ENCODE measurements at regions not wholly inside any gene's neighbourhood (a gene's known extent, or its start where the extent isn't known, plus 50 kb on each side); places are given as distances from the start of the nearest gene placed in this dataset.

DNA sequence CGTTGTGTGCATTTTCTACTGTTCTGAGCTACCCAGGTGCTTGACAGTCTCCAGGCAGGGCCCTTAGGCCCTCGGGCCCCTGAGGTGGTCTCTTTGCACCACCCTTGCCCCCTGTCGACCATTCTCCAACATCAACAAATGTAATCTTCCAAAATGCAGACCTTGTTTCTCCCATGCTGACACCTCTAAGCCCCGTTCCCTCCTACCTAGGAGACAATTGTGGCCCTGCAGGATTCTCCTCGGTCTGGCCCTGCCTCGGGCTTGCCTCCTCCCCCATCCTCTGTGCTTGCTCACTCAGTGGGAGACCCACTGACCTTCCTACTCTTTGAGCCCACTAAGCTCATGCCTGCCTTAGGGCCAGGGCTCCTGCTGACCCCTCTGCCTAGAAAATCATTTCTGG lies 104.2 kb upstream of the TARDBP start:
- H3K4me3 Mint-ChIP-seq, result peak overlapping the region in 1 of 10 donors; percentile 23
- H3K27ac ChIP-seq (ENCODE audit: low read depth, low read length), result no peak overlapping the region
- H3K9me3 Mint-ChIP-seq, result no peaks in the 10 kb centered on the region
- peaks cover 3 to 46% (median 31%) of the 10 kb centered on the region in 7 donors for H3K4me1 Mint-ChIP-seq
- no peaks in the 10 kb centered on the region for H3K9me3 ChIP-seq (ENCODE audit: control insufficient read depth in 2 of 3, low read length in 3 of 3)
- DNase-seq, result no peak
- H3K4me3 ChIP-seq (ENCODE audit: low read length), result no peak overlapping the region
- peaks cover 13 to 35% of the 10 kb centered on the region in 2 donors for H3K4me1 ChIP-seq (ENCODE audit: control insufficient read depth in 2 of 2, insufficient read depth in 2 of 2, low read length in 2 of 2)
- H3K36me3 Mint-ChIP-seq, result no peaks in the 10 kb centered on the region
- POLR2A ChIA-PET, result no interaction called here
- peaks cover 0 to 20% (median 0%) of the 10 kb centered on the region in 5 donors for H3K27me3 Mint-ChIP-seq
- CTCF ChIA-PET, result interaction anchor here (1.9 kb wide), 1 partner anchor 216 kb away, joined by 5 read pairs; no protein-coding TSS in a partner anchor
- ATAC-seq, result no peak
- intact Hi-C loops (cut with micrococcal nuclease), result no loop called here
- H3K27ac Mint-ChIP-seq, result peak overlapping the region in 2 of 9 donors; percentile 19 to 67
- no peaks in the 10 kb centered on the region for H3K27me3 ChIP-seq (ENCODE audit: control insufficient read depth in 2 of 2, insufficient read depth in 2 of 2, low read length in 2 of 2)
- H3K36me3 ChIP-seq (ENCODE audit: control insufficient read depth in 2 of 3, insufficient read depth in 3 of 3, low read length in 3 of 3), result no peaks in the 10 kb centered on the region

GRCh38 chr1:10909697-10910680 lies 102.5 kb upstream of the TARDBP start:
- Mint-ChIP-seq H3K4me1 (peaks cover 1 to 29% (median 16%) of the 10 kb centered on the region in 7 donors), H3K9me3 (no peaks in the 10 kb centered on the region), H3K4me3 (no peak overlapping the region), H3K36me3 (no peaks in the 10 kb centered on the region), H3K27ac (peak overlapping the region in 1 of 9 donors; percentile 25), H3K27me3 (peaks cover 0 to 15% (median 0%) of the 10 kb centered on the region in 5 donors)
- Histone ChIP-seq H3K4me1 (ENCODE audit: control insufficient read depth in 2 of 2, insufficient read depth in 2 of 2, low read length in 2 of 2) (peaks cover 4 to 19% of the 10 kb centered on the region in 2 donors), H3K4me3 (ENCODE audit: low read length) (no peak overlapping the region), H3K27me3 (ENCODE audit: control insufficient read depth in 2 of 2, insufficient read depth in 2 of 2, low read length in 2 of 2) (no peaks in the 10 kb centered on the region), H3K36me3 (ENCODE audit: control insufficient read depth in 2 of 3, insufficient read depth in 3 of 3, low read length in 3 of 3) (no peaks in the 10 kb centered on the region), H3K9me3 (ENCODE audit: control insufficient read depth in 2 of 3, low read length in 3 of 3) (no peaks in the 10 kb centered on the region), H3K27ac (ENCODE audit: low read depth, low read length) (no peak overlapping the region)
- ChIA-PET POLR2A (interaction anchor here (0.6 to 1.1 kb wide), 2 partner anchors 30 to 214 kb away, joined by 3 read pairs; no protein-coding TSS in a partner anchor), CTCF (interaction anchor here (0.6 to 2.2 kb wide), 7 partner anchors 9 to 416 kb away, joined by 3 to 16 read pairs (median 3); no protein-coding TSS in a partner anchor)
- intact Hi-C loops (cut with micrococcal nuclease), result loop anchor here in 1 of 2 donors (1.0 kb wide), 2 partner anchors 403 to 415 kb away; no protein-coding TSS in a partner anchor
- peak; percentile 82 for ATAC-seq
- peak; percentile 59 to 80 (median 69) for DNase-seq

DNA sequence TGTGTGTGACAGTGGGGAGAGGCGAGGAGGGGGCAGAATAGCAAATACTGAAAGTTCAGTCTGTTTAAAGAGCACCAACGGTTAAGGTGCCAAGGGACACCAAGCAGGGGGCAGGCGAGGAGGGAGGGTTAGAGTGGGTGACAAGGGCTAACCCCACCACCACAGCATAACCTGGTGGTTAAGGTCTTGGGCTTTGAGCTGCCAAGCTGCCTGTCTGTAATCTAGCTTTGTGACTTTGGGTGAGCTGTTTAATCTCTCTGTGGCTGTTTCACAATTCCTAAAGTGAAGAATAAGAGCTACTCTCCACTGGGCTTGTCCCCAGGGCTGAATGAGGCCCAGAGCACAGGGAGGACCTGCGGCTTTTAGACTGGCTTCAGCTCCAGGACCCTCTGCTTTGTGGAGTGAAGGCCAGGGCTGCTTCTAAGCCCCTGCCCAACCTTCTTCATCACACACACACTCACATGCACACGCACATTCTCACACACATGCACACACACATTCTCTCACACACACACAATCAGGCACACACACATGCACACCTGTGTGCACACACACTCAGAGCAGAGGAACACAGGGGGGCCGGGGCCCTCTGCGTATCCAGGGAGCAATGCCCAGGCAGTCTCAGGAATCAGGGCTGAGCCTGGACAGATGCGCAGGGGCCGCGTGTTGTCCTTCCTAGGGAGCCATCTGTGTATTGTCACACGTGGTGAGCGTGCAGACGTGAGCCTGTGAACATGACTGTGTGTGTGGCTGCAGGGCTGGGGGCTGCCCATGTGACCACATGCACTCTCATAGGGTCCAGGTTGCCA lies 101.6 kb upstream of the TARDBP start:
- Histone ChIP-seq H3K4me1 (ENCODE audit: control insufficient read depth in 2 of 2, insufficient read depth in 2 of 2, low read length in 2 of 2) (peaks cover 4 to 17% of the 10 kb centered on the region in 2 donors), H3K4me3 (ENCODE audit: low read length) (no peak overlapping the region), H3K9me3 (ENCODE audit: control insufficient read depth in 2 of 3, low read length in 3 of 3) (no peaks in the 10 kb centered on the region), H3K27me3 (ENCODE audit: control insufficient read depth in 2 of 2, insufficient read depth in 2 of 2, low read length in 2 of 2) (no peaks in the 10 kb centered on the region), H3K36me3 (ENCODE audit: control insufficient read depth in 2 of 3, insufficient read depth in 3 of 3, low read length in 3 of 3) (no peaks in the 10 kb centered on the region), H3K27ac (ENCODE audit: low read depth, low read length) (no peak overlapping the region)
- H3K4me1 Mint-ChIP-seq, result peaks cover 0 to 23% (median 10%) of the 10 kb centered on the region in 7 donors
- no peak overlapping the region for H3K4me3 Mint-ChIP-seq
- no peaks in the 10 kb centered on the region for H3K36me3 Mint-ChIP-seq
- POLR2A ChIA-PET, result no interaction called here
- H3K9me3 Mint-ChIP-seq, result no peaks in the 10 kb centered on the region
- DNase-seq, result no peak
- intact Hi-C loops (cut with micrococcal nuclease), result loop anchor here in 1 of 2 donors (1.0 kb wide), 2 partner anchors 404 to 416 kb away; no protein-coding TSS in a partner anchor
- H3K27me3 Mint-ChIP-seq, result peaks cover 0 to 16% (median 0%) of the 10 kb centered on the region in 5 donors
- CTCF ChIA-PET, result interaction anchor here (0.6 to 2.2 kb wide), 5 partner anchors 7 to 417 kb away, joined by 3 to 16 read pairs (median 3); no protein-coding TSS in a partner anchor
- H3K27ac Mint-ChIP-seq, result peak overlapping the region in 1 of 9 donors; percentile 45
- ATAC-seq, result no peak

DNA sequence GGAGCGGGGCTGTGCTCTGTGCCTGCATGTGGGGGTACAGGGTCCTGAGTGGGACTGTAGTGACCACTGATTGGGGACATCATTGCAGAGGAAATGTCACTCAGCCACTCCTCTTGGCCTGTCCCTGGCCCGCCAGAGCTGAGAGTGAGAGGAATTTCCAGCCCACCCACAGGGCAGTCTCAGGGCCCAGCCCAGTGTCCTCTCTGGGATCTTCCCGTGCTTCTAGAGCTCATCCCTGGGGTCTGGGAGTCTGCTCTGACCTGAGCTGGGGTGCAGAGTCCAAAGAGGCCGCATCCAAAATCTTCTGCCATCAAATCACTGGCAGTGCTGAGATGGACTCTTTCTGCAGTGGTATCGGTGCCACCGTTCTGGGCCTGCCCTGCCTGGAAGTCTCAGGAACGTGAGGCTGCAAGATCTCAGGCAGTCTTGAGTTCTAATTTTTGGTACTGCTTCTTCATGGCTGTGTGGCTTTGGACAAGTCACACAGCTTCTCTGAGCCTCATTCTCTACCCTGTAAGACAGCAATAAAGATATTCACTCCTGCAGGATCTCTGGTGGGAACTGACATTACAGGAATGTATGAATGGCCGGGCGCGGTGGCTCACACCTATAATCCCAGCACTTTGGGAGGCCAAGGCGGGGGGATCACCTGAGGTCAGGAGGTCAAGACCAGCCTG lies 100.8 kb upstream of the TARDBP start:
- no peak overlapping the region for H3K4me3 Mint-ChIP-seq
- H3K27ac Mint-ChIP-seq, result peak overlapping the region in 1 of 9 donors; percentile 45
- ATAC-seq, result no peak
- peaks cover 0 to 23% (median 13%) of the 10 kb centered on the region in 7 donors for H3K4me1 Mint-ChIP-seq
- no peak for DNase-seq
- Histone ChIP-seq H3K27me3 (ENCODE audit: control insufficient read depth in 2 of 2, insufficient read depth in 2 of 2, low read length in 2 of 2) (no peaks in the 10 kb centered on the region), H3K27ac (ENCODE audit: low read depth, low read length) (no peak overlapping the region), H3K36me3 (ENCODE audit: control insufficient read depth in 2 of 3, insufficient read depth in 3 of 3, low read length in 3 of 3) (no peaks in the 10 kb centered on the region), H3K9me3 (ENCODE audit: control insufficient read depth in 2 of 3, low read length in 3 of 3) (no peaks in the 10 kb centered on the region), H3K4me1 (ENCODE audit: control insufficient read depth in 2 of 2, insufficient read depth in 2 of 2, low read length in 2 of 2) (peaks cover 5 to 16% of the 10 kb centered on the region in 2 donors), H3K4me3 (ENCODE audit: low read length) (no peak overlapping the region)
- ChIA-PET CTCF (interaction anchor here (1.0 kb wide), 1 partner anchor 8 kb away, joined by 3 read pairs; no protein-coding TSS in a partner anchor), POLR2A (no interaction called here)
- H3K36me3 Mint-ChIP-seq, result no peaks in the 10 kb centered on the region
- intact Hi-C loops (cut with micrococcal nuclease), result no loop called here
- H3K9me3 Mint-ChIP-seq, result no peaks in the 10 kb centered on the region
- H3K27me3 Mint-ChIP-seq, result peaks cover 0 to 19% (median 0%) of the 10 kb centered on the region in 5 donors

- ATAC-seq (no peak), DNase-seq (no peak)
- ChIA-PET CTCF (no interaction called here), POLR2A (no interaction called here)
- Histone ChIP-seq H3K4me1 (ENCODE audit: control insufficient read depth in 2 of 2, insufficient read depth in 2 of 2, low read length in 2 of 2) (peaks cover 13 to 23% of the 10 kb centered on the region in 2 donors), H3K36me3 (ENCODE audit: control insufficient read depth in 2 of 3, insufficient read depth in 3 of 3, low read length in 3 of 3) (no peaks in the 10 kb centered on the region), H3K27ac (ENCODE audit: low read depth, low read length) (no peak overlapping the region), H3K9me3 (ENCODE audit: control insufficient read depth in 2 of 3, low read length in 3 of 3) (no peaks in the 10 kb centered on the region), H3K27me3 (ENCODE audit: control insufficient read depth in 2 of 2, insufficient read depth in 2 of 2, low read length in 2 of 2) (no peaks in the 10 kb centered on the region), H3K4me3 (ENCODE audit: low read length) (no peak overlapping the region)
- H3K4me3 Mint-ChIP-seq, result no peak overlapping the region
- H3K9me3 Mint-ChIP-seq, result no peaks in the 10 kb centered on the region
- no peak overlapping the region for H3K27ac Mint-ChIP-seq
- peaks cover 6 to 23% (median 13%) of the 10 kb centered on the region in 7 donors for H3K4me1 Mint-ChIP-seq
- intact Hi-C loops (cut with micrococcal nuclease), result no loop called here
- peaks cover 0 to 20% (median 0%) of the 10 kb centered on the region in 5 donors for H3K27me3 Mint-ChIP-seq
- H3K36me3 Mint-ChIP-seq, result no peaks in the 10 kb centered on the region
Observed at GRCh38 chr1:10912441-10912840, 100.0 kb upstream of the TARDBP start.

DNA sequence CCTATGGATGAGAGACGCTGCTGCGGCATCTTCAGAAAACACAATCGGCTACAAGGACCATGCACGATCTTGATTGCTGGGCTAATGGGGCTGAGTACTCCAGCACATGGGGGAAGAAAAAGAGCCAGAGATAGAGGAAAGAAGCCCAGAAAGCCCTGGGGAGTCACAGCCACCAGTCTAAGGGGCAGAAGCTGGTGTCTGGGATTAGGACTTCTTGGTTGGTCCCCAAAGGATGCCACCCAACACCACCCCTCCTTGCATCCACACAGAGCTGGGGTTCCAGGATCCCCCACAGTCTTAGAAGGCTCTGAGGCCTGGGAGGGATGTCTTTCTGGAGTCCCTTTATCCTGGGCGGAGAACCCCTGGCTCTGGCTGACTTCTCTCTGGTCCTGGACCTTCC lies 98.4 kb upstream of the TARDBP start:
- DNase-seq, result no peak
- Mint-ChIP-seq H3K27me3 (peaks cover 0 to 29% (median 0%) of the 10 kb centered on the region in 5 donors), H3K4me3 (no peak overlapping the region), H3K36me3 (no peaks in the 10 kb centered on the region), H3K27ac (no peak overlapping the region), H3K4me1 (peaks cover 13 to 32% (median 24%) of the 10 kb centered on the region in 7 donors), H3K9me3 (no peaks in the 10 kb centered on the region)
- Histone ChIP-seq H3K4me3 (ENCODE audit: low read length) (no peak overlapping the region), H3K9me3 (ENCODE audit: control insufficient read depth in 2 of 3, low read length in 3 of 3) (no peaks in the 10 kb centered on the region), H3K4me1 (ENCODE audit: control insufficient read depth in 2 of 2, insufficient read depth in 2 of 2, low read length in 2 of 2) (peaks cover 24 to 36% of the 10 kb centered on the region in 2 donors), H3K36me3 (ENCODE audit: control insufficient read depth in 2 of 3, insufficient read depth in 3 of 3, low read length in 3 of 3) (no peaks in the 10 kb centered on the region), H3K27me3 (ENCODE audit: control insufficient read depth in 2 of 2, insufficient read depth in 2 of 2, low read length in 2 of 2) (no peaks in the 10 kb centered on the region), H3K27ac (ENCODE audit: low read depth, low read length) (no peak overlapping the region)
- ChIA-PET CTCF (no interaction called here), POLR2A (no interaction called here)
- intact Hi-C loops (cut with micrococcal nuclease), result no loop called here
- ATAC-seq, result no peak
